ENCODE measurements at regions not wholly inside any gene's neighbourhood (a gene's known extent, or its start where the extent isn't known, plus 50 kb on each side); places are given as distances from the start of the nearest gene placed in this dataset.

GRCh38 chr6:146892283-146892612 lies 293.5 kb downstream of the ADGB start:
- TF ChIP-seq CTCF (IDR thresholded peaks at IDR 0.05) (no peak), POLR2A (IDR thresholded peaks at IDR 0.05) (no peak), EP300 (IDR thresholded peaks at IDR 0.05) (no peak)

Measured in ovary (tissue), 3 donors.